CD14-positive monocyte (primary cell): ENCODE measurements at regions not wholly inside any gene's neighbourhood (a gene's known extent, or its start where the extent isn't known, plus 50 kb on each side); places are given as distances from the start of the nearest gene placed in this dataset.

Experiments used
- DNase-seq, 3 donors: peaks; one replicate each; pipeline ENCODE4 v3.0.0-alpha.2; 2011 to 2022
- H2AFZ ChIP-seq: 2 replicates; pipeline ENCODE4 v1.6.0; 2012; ENCODE audit warnings: mild to moderate bottlenecking, low read depth, low read length, inconsistent platforms; ENCODE audit not compliant: insufficient read depth, poor library complexity, severe bottlenecking
- H3K27ac ChIP-seq, 2 donors: 1 replicate in 1 of 2; 2 replicates in 1 of 2; pipeline ENCODE4 v1.5.1; 2012 to 2013; ENCODE audit warnings: low read length in 2 of 2, control low read depth in 1 of 2, inconsistent platforms in 1 of 2, low read depth in 1 of 2, mild to moderate bottlenecking in 1 of 2
- H3K27me3 ChIP-seq, 2 donors: one replicate each; pipeline versions ENCODE4 v1.6.0 to v1.6.1; 2011 to 2013; ENCODE audit warnings: low read length in 2 of 2; ENCODE audit not compliant: control insufficient read depth in 2 of 2, insufficient read depth in 2 of 2
- H3K36me3 ChIP-seq, 2 donors: replicated peaks in 1 of 2; 1 replicate in 1 of 2; 2 replicates in 1 of 2; pipeline versions ENCODE4 v1.5.1 to v1.6.1; 2012 to 2013; ENCODE audit warnings: low read length in 2 of 2, control low read depth in 1 of 2, inconsistent platforms in 1 of 2, mild to moderate bottlenecking in 1 of 2; ENCODE audit not compliant: insufficient read depth in 2 of 2, control insufficient read depth in 1 of 2
- H3K4me1 ChIP-seq, 2 donors: 1 replicate in 1 of 2; 2 replicates in 1 of 2; pipeline versions ENCODE4 v1.5.1 to v1.6.1; 2012 to 2013; ENCODE audit warnings: low read length in 2 of 2, control low read depth in 1 of 2, inconsistent platforms in 1 of 2, mild to moderate bottlenecking in 1 of 2, moderate library complexity in 1 of 2; ENCODE audit not compliant: insufficient read depth in 2 of 2, control insufficient read depth in 1 of 2
- H3K4me2 ChIP-seq: replicated peaks from 2 replicates; pipeline ENCODE3; 2012; ENCODE audit warnings: low read length, moderate library complexity, mild to moderate bottlenecking; ENCODE audit not compliant: poor library complexity, severe bottlenecking; ENCODE audit errors: extremely low read depth
- H3K4me3 ChIP-seq, 3 experiments: fragments of 200-600 bp in 1 of 3; sonication (generic) in 1 of 3; replicated peaks in 1 of 3; 1 replicate in 2 of 3; 2 replicates in 1 of 3; pipeline ENCODE4 v1.5.1; 2011 to 2013; ENCODE audit warnings: low read length in 3 of 3, mild to moderate bottlenecking in 3 of 3, control low read depth in 2 of 3, low read depth in 2 of 3, inconsistent platforms in 1 of 3, moderate library complexity in 1 of 3
- H3K79me2 ChIP-seq: 2 replicates; pipeline ENCODE4 v1.6.0; 2012; ENCODE audit warnings: mild to moderate bottlenecking, control low read depth, inconsistent platforms, low read length, moderate library complexity; ENCODE audit not compliant: insufficient read depth
- H3K9ac ChIP-seq: 2 replicates; pipeline ENCODE4 v1.6.0; 2017; ENCODE audit warnings: low read length, mild to moderate bottlenecking; ENCODE audit not compliant: insufficient read depth, poor library complexity, severe bottlenecking
- H3K9me3 ChIP-seq, 2 donors: replicated peaks in 1 of 2; 1 replicate in 1 of 2; 2 replicates in 1 of 2; pipeline versions ENCODE4 v1.5.1 to v1.6.1; 2012 to 2013; ENCODE audit warnings: low read length in 2 of 2, control low read depth in 1 of 2; ENCODE audit not compliant: control insufficient read depth in 1 of 2, insufficient read depth in 1 of 2
- H4K20me1 ChIP-seq: 2 replicates; pipeline ENCODE4 v1.6.0; 2012; ENCODE audit warnings: mild to moderate bottlenecking, low read length, control low read depth, moderate library complexity; ENCODE audit not compliant: insufficient read depth
- H3K27ac Mint-ChIP-seq, 7 donors: one replicate each; pipeline ENCODE4 v1.8.0; 2020; ENCODE audit warnings: mild to moderate bottlenecking in 7 of 7, mixed read lengths in 7 of 7, moderate library complexity in 6 of 7, inconsistent platforms in 2 of 7
- H3K27me3 Mint-ChIP-seq, 3 donors: one replicate each; pipeline ENCODE4 v1.8.0; 2021 to 2022; ENCODE audit warnings: low read depth in 3 of 3, mild to moderate bottlenecking in 3 of 3, mixed read lengths in 3 of 3, moderate library complexity in 3 of 3, inconsistent platforms in 1 of 3
- H3K36me3 Mint-ChIP-seq, 2 donors: one replicate each; pipeline ENCODE4 v1.8.0; 2020; ENCODE audit warnings: mixed read lengths in 2 of 2, inconsistent platforms in 1 of 2, mild to moderate bottlenecking in 1 of 2
- H3K4me1 Mint-ChIP-seq: one replicate; pipeline ENCODE4 v1.8.0; 2020; ENCODE audit warnings: mild to moderate bottlenecking, mixed read lengths
- H3K4me3 Mint-ChIP-seq, 2 donors: one replicate each; pipeline ENCODE4 v1.8.0; 2020; ENCODE audit warnings: mild to moderate bottlenecking in 2 of 2, mixed read lengths in 2 of 2, moderate library complexity in 1 of 2
- H3K9me3 Mint-ChIP-seq, 7 donors: one replicate each; pipeline ENCODE4 v1.8.0; 2020 to 2022; ENCODE audit warnings: mixed read lengths in 7 of 7, mild to moderate bottlenecking in 6 of 7, moderate library complexity in 6 of 7, inconsistent platforms in 2 of 7
- CTCF ChIP-seq: fragments of 200-600 bp; IDR thresholded peaks from one replicate; pipeline ENCODE4 v1.8.0; 2022; ENCODE audit warnings: antibody characterized with exemption, mild to moderate bottlenecking
- intact Hi-C, 2 donors: fragments of 100-400 bp; cut with micrococcal nuclease; formaldehyde crosslinking; loops; one replicate each; pipeline versions ENCODE4 v1.15.0 to v1.15.1; 2023

DNA sequence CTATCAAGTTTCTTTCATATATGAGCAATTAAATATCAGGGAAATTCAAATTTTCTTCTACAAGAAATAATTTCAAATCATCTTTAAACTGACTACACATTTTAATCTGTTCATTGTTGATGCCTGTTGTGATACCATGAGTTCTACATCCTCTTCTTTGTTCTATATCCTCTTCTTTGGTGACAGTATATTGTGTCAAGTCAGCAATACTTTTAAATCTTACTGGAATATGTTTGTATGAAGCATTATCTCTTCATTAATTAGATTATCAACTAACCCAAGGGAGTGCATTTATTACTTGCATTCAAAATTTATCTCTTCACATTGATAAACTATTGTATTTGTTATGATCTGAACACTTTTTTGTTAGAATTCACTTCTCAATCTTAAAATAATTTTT lies 275.0 kb upstream of the INTU start:
- H3K4me1 ChIP-seq = no peaks in the 10 kb centered on the region
- DNase-seq = no peak
- H3K9me3 ChIP-seq = no peaks in the 10 kb centered on the region
- H3K79me2 ChIP-seq = no peaks in the 10 kb centered on the region
- Mint-ChIP-seq H3K4me1 (no peaks in the 10 kb centered on the region), H3K36me3 (no peaks in the 10 kb centered on the region), H3K27ac (no peak overlapping the region), H3K9me3 (peaks cover 0 to 3% (median 0%) of the 10 kb centered on the region in 7 donors), H3K4me3 (no peak overlapping the region), H3K27me3 (no peaks in the 10 kb centered on the region)
- no peak overlapping the region for H2AFZ ChIP-seq
- H4K20me1 ChIP-seq = no peaks in the 10 kb centered on the region
- TF ChIP-seq CTCF = no peak
- no peak overlapping the region for H3K27ac ChIP-seq
- H3K36me3 ChIP-seq = no peaks in the 10 kb centered on the region
- no peaks in the 10 kb centered on the region for H3K27me3 ChIP-seq
- intact Hi-C loops = no loop called here
- no peak overlapping the region for H3K9ac ChIP-seq
- no peak overlapping the region for H3K4me3 ChIP-seq
- H3K4me2 ChIP-seq = no peak overlapping the region

GRCh38 chr4:127362686-127363085 lies 270.1 kb upstream of the INTU start:
- no peak overlapping the region for H3K4me2 ChIP-seq
- H3K79me2 ChIP-seq = no peaks in the 10 kb centered on the region
- no peak for TF ChIP-seq CTCF
- Mint-ChIP-seq H3K27ac (no peak overlapping the region), H3K9me3 (peaks cover 0 to 13% (median 2%) of the 10 kb centered on the region in 7 donors), H3K4me3 (no peak overlapping the region), H3K4me1 (no peaks in the 10 kb centered on the region), H3K27me3 (peaks cover 0 to 1% (median 0%) of the 10 kb centered on the region in 3 donors), H3K36me3 (no peaks in the 10 kb centered on the region)
- H3K36me3 ChIP-seq = no peaks in the 10 kb centered on the region
- intact Hi-C loops = no loop called here
- H3K4me3 ChIP-seq = no peak overlapping the region
- H3K4me1 ChIP-seq = no peaks in the 10 kb centered on the region
- no peak overlapping the region for H3K9ac ChIP-seq
- H3K9me3 ChIP-seq = no peaks in the 10 kb centered on the region
- no peak overlapping the region for H3K27ac ChIP-seq
- H4K20me1 ChIP-seq = no peaks in the 10 kb centered on the region
- H3K27me3 ChIP-seq = no peaks in the 10 kb centered on the region
- H2AFZ ChIP-seq = no peak overlapping the region
- no peak for DNase-seq
